Esophagus muscularis mucosa (tissue), 3 donors: ENCODE measurements at regions not wholly inside any gene's neighbourhood (a gene's known extent, or its start where the extent isn't known, plus 50 kb on each side); places are given as distances from the start of the nearest gene placed in this dataset.

ENCODE experiments used
- CTCF ChIP-seq, 3 experiments: fragments of 200-600 bp in 2 of 3; fragments of 450-650 bp in 1 of 3; sonication (generic) in 2 of 3; IDR thresholded peaks; one replicate each; pipeline ENCODE4 v1.5.1; 2017 to 2019; ENCODE audit warnings: antibody characterized with exemption in 3 of 3, mild to moderate bottlenecking in 2 of 3, moderate library complexity in 1 of 3
- POLR2A ChIP-seq: fragments of 450-650 bp; IDR thresholded peaks from one replicate; pipeline ENCODE4 v1.6.1; 2017; ENCODE audit warnings: antibody characterized with exemption, moderate library complexity, mild to moderate bottlenecking, low read depth
- POLR2AphosphoS5 ChIP-seq, 2 donors: sonication (generic); formaldehyde crosslinking; IDR thresholded peaks; one replicate each; pipeline ENCODE4 v1.6.1; 2017; ENCODE audit warnings: antibody characterized with exemption in 2 of 2

GRCh38 chr6:114659513-114659912 lies 316.7 kb upstream of the HS3ST5 start:
- TF ChIP-seq POLR2AphosphoS5 (IDR thresholded peaks at IDR 0.05) (no peak), POLR2A (no peak), CTCF (IDR thresholded peaks at IDR 0.05) (no peak)
